ENCODE measurements at regions not wholly inside any gene's neighbourhood (a gene's known extent, or its start where the extent isn't known, plus 50 kb on each side); places are given as distances from the start of the nearest gene placed in this dataset.

GRCh38 chr4:170167678-170168077 is 77.9 kb upstream of the AADAT start:
- TF ChIP-seq EZH2 (IDR thresholded peaks at IDR 0.05; ENCODE audit: low read length, unreplicated experiment) = no peak
- TF ChIP-seq, protein P1, sequence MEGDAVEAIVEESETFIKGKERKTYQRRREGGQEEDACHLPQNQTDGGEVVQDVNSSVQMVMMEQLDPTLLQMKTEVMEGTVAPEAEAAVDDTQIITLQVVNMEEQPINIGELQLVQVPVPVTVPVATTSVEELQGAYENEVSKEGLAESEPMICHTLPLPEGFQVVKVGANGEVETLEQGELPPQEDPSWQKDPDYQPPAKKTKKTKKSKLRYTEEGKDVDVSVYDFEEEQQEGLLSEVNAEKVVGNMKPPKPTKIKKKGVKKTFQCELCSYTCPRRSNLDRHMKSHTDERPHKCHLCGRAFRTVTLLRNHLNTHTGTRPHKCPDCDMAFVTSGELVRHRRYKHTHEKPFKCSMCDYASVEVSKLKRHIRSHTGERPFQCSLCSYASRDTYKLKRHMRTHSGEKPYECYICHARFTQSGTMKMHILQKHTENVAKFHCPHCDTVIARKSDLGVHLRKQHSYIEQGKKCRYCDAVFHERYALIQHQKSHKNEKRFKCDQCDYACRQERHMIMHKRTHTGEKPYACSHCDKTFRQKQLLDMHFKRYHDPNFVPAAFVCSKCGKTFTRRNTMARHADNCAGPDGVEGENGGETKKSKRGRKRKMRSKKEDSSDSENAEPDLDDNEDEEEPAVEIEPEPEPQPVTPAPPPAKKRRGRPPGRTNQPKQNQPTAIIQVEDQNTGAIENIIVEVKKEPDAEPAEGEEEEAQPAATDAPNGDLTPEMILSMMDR (conservative IDR thresholded peaks at IDR 0.05; ENCODE audit: low read depth, low read length) = no peak
- TF ChIP-seq EZH2phosphoT487 (IDR thresholded peaks at IDR 0.05; ENCODE audit: borderline replicate concordance, low read length) = no peak
